ENCODE measurements at regions not wholly inside any gene's neighbourhood (a gene's known extent, or its start where the extent isn't known, plus 50 kb on each side); places are given as distances from the start of the nearest gene placed in this dataset.

GRCh38 chr4:107473126-107473525 is 246.9 kb downstream of the PAPSS1 start:
- H3K27ac ChIP-seq: no peak overlapping the region
- no peaks in the 10 kb centered on the region for H3K27me3 ChIP-seq
- WGBS, 2 donors (ENCODE audit: low coverage in 1 of 2): 0% methylated on average over 1 of the region's 1 CpG
- ATAC-seq: no peak
- no peaks in the 10 kb centered on the region for H3K36me3 ChIP-seq
- no peaks in the 10 kb centered on the region for H3K9me3 ChIP-seq
- TF ChIP-seq EP300 (IDR thresholded peaks at IDR 0.05) (no peak), POLR2A (IDR thresholded peaks at IDR 0.05) (no peak), POLR2AphosphoS5 (IDR thresholded peaks at IDR 0.05) (no peak)
- TF ChIP-seq, protein P1, sequence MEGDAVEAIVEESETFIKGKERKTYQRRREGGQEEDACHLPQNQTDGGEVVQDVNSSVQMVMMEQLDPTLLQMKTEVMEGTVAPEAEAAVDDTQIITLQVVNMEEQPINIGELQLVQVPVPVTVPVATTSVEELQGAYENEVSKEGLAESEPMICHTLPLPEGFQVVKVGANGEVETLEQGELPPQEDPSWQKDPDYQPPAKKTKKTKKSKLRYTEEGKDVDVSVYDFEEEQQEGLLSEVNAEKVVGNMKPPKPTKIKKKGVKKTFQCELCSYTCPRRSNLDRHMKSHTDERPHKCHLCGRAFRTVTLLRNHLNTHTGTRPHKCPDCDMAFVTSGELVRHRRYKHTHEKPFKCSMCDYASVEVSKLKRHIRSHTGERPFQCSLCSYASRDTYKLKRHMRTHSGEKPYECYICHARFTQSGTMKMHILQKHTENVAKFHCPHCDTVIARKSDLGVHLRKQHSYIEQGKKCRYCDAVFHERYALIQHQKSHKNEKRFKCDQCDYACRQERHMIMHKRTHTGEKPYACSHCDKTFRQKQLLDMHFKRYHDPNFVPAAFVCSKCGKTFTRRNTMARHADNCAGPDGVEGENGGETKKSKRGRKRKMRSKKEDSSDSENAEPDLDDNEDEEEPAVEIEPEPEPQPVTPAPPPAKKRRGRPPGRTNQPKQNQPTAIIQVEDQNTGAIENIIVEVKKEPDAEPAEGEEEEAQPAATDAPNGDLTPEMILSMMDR (IDR thresholded peaks at IDR 0.05): no peak
- H3K4me1 ChIP-seq: no peaks in the 10 kb centered on the region
- no peak overlapping the region for H3K4me3 ChIP-seq

GRCh38 chr4:107472265-107472948 is 247.6 kb downstream of the PAPSS1 start:
- no peaks in the 10 kb centered on the region for H3K36me3 ChIP-seq
- H3K9me3 ChIP-seq: no peaks in the 10 kb centered on the region
- H3K4me1 ChIP-seq: no peaks in the 10 kb centered on the region
- ATAC-seq: no peak
- 46 to 72% methylated on average over 1 of the region's 1 CpG for WGBS, 2 donors (ENCODE audit: low coverage in 1 of 2)
- no peak overlapping the region for H3K4me3 ChIP-seq
- H3K27ac ChIP-seq: no peak overlapping the region
- no peak for TF ChIP-seq POLR2A (IDR thresholded peaks at IDR 0.05)
- no peak for TF ChIP-seq EP300 (IDR thresholded peaks at IDR 0.05)
- TF ChIP-seq, protein P1 (IDR thresholded peaks at IDR 0.05): no peak
- TF ChIP-seq POLR2AphosphoS5 (IDR thresholded peaks at IDR 0.05): no peak
- no peaks in the 10 kb centered on the region for H3K27me3 ChIP-seq

- WGBS, 2 donors (ENCODE audit: low coverage in 1 of 2): 66 to 69% methylated on average over 2 to 3 of the region's 3 CpGs
- no peak overlapping the region for H3K27ac ChIP-seq
- H3K4me3 ChIP-seq: no peak overlapping the region
- no peaks in the 10 kb centered on the region for H3K9me3 ChIP-seq
- no peaks in the 10 kb centered on the region for H3K27me3 ChIP-seq
- no peaks in the 10 kb centered on the region for H3K4me1 ChIP-seq
- TF ChIP-seq, protein P1 (IDR thresholded peaks at IDR 0.05): no peak
- TF ChIP-seq POLR2AphosphoS5 (IDR thresholded peaks at IDR 0.05) (no peak), POLR2A (IDR thresholded peaks at IDR 0.05) (no peak), EP300 (IDR thresholded peaks at IDR 0.05) (no peak)
- no peaks in the 10 kb centered on the region for H3K36me3 ChIP-seq
- ATAC-seq: no peak
Measured at GRCh38 chr4:107470173-107470572, 249.9 kb downstream of the PAPSS1 start.

DNA sequence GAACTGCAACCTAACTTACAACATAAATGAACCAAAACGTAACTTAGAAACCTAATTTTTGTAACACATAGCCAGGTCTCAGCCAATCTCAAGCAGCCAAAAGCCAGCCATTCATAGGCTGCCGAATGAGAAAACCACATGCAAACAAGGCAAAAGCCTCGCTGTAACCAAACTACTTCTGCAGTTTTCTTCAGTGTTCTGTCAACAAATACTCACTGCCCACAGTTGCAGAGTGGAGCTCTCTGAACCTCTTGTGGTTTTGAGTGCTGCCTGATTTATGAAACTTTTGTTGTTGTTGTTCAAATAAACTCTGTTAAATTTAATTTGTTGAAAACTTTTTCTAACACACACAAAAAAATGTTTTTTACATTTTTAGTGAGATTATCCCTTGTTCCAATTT is 251.2 kb downstream of the PAPSS1 start:
- no peak for ATAC-seq
- no peak overlapping the region for H3K4me3 ChIP-seq
- no peaks in the 10 kb centered on the region for H3K4me1 ChIP-seq
- no peaks in the 10 kb centered on the region for H3K9me3 ChIP-seq
- no peaks in the 10 kb centered on the region for H3K36me3 ChIP-seq
- H3K27ac ChIP-seq: no peak overlapping the region
- 70 to 78% methylated on average over 3 of the region's 3 CpGs for WGBS, 2 donors (ENCODE audit: low coverage in 1 of 2)
- H3K27me3 ChIP-seq: no peaks in the 10 kb centered on the region
- TF ChIP-seq EP300 (IDR thresholded peaks at IDR 0.05): no peak
- TF ChIP-seq, protein P1 (IDR thresholded peaks at IDR 0.05): no peak
- no peak for TF ChIP-seq POLR2A (IDR thresholded peaks at IDR 0.05)
- no peak for TF ChIP-seq POLR2AphosphoS5 (IDR thresholded peaks at IDR 0.05)

DNA sequence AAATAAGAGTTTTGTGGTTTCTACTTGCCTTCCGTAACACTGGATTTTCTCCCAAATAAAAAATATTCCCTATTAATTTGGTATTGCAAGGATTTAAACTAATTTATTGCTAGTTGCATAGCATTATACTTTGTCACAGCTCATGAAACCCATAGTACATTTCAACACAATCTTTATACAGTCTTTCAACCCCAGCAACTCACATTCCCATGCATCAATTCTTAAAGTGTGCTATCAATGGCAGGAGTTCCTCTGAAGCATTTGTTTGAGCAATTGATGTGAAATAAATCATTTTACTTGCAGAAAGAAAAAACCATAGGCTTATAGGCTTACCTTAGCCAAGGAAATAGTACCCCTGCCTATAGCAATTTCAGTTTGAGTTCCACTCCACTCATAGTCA is 251.9 kb downstream of the PAPSS1 start:
- Histone ChIP-seq H3K4me1 (no peaks in the 10 kb centered on the region), H3K27ac (no peak overlapping the region), H3K4me3 (no peak overlapping the region), H3K27me3 (no peaks in the 10 kb centered on the region), H3K36me3 (no peaks in the 10 kb centered on the region), H3K9me3 (no peaks in the 10 kb centered on the region)
- ATAC-seq: no peak
- 100% methylated on average over 1 of the region's 1 CpG for WGBS, 2 donors (ENCODE audit: low coverage in 1 of 2)
- TF ChIP-seq POLR2AphosphoS5 (IDR thresholded peaks at IDR 0.05) (no peak), POLR2A (IDR thresholded peaks at IDR 0.05) (no peak), EP300 (IDR thresholded peaks at IDR 0.05) (no peak)
- TF ChIP-seq, protein P1 (IDR thresholded peaks at IDR 0.05): no peak
